BLaER1 (cell line): ENCODE measurements at regions not wholly inside any gene's neighbourhood (a gene's known extent, or its start where the extent isn't known, plus 50 kb on each side); places are given as distances from the start of the nearest gene placed in this dataset.

ENCODE experiments used
- H3K27ac ChIP-seq: shearing (Covaris generic); formaldehyde crosslinking; 2 replicates; pipeline ENCODE4 v1.8.1; 2022
- H3K27me3 ChIP-seq: shearing (Covaris generic); formaldehyde crosslinking; 2 replicates; pipeline ENCODE4 v1.8.1; 2022
- H3K36me3 ChIP-seq: shearing (Covaris generic); formaldehyde crosslinking; 2 replicates; pipeline ENCODE4 v1.8.1; 2022
- H3K4me1 ChIP-seq: shearing (Covaris generic); formaldehyde crosslinking; 2 replicates; pipeline ENCODE4 v1.8.1; 2022
- H3K4me2 ChIP-seq: shearing (Covaris generic); formaldehyde crosslinking; 2 replicates; pipeline ENCODE4 v1.8.1; 2022
- H3K4me3 ChIP-seq: shearing (Covaris generic); formaldehyde crosslinking; 2 replicates; pipeline ENCODE4 v1.8.1; 2022
- H3K9ac ChIP-seq: shearing (Covaris generic); formaldehyde crosslinking; 2 replicates; pipeline ENCODE4 v1.8.1; 2022
- H3K9me3 ChIP-seq: shearing (Covaris generic); formaldehyde crosslinking; 2 replicates; pipeline ENCODE4 v1.8.1; 2022
- H4K20me1 ChIP-seq: shearing (Covaris generic); formaldehyde crosslinking; 2 replicates; pipeline ENCODE4 v1.8.1; 2022
- Cebpa-rat ChIP-seq: shearing (Covaris generic); IDR thresholded peaks from 2 replicates; pipeline ENCODE4 v1.8.1; 2022

DNA sequence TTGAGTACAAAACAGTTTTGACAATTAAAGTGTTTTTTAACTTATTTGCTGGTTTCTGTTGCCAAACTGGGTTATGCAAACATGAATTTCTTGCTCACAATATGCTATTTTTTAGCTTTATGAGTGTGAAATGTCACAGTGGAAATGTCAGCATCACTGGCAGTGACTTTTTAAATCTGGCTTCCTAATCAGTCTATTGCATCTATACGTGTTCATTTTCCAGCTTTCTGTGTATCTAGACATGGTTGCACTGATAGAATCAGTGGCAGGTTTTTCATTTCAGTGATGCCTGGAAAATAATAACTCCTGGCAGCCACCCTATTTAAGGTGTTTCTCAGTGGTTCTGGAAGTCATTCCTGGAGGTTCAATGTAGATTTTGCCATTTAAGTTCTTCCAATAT, 146.7 kb downstream of the SLITRK6 start:
- H4K20me1 ChIP-seq: no peaks in the 10 kb centered on the region
- H3K4me1 ChIP-seq: no peaks in the 10 kb centered on the region
- H3K4me2 ChIP-seq: no peak overlapping the region
- H3K4me3 ChIP-seq: no peak overlapping the region
- no peaks in the 10 kb centered on the region for H3K9me3 ChIP-seq
- H3K36me3 ChIP-seq: no peaks in the 10 kb centered on the region
- H3K27ac ChIP-seq: no peak overlapping the region
- no peak overlapping the region for H3K9ac ChIP-seq
- no peak for TF ChIP-seq Cebpa-rat
- H3K27me3 ChIP-seq: no peaks in the 10 kb centered on the region

DNA sequence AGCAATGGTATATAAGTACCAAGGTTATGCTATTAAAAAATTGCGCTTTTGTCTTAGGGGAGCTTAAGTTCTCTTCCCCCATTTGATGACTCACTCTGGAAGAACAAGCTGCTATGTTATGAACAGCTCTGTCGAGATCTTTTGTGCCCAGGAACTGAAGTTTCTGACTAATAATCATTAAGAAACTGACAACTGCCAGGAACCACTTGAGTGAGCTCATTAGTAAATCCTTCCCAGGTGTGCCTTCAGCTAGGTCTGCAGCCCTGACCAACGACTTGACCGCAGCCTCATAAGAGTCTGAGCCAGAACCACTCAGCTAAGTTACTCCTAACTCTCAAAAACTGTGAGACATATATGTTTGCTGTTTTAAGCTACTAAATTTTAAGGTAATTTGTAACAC, 147.8 kb downstream of the SLITRK6 start:
- no peak overlapping the region for H3K4me3 ChIP-seq
- H3K9me3 ChIP-seq: no peaks in the 10 kb centered on the region
- H3K27ac ChIP-seq: no peak overlapping the region
- H3K4me1 ChIP-seq: no peaks in the 10 kb centered on the region
- no peak overlapping the region for H3K9ac ChIP-seq
- H3K4me2 ChIP-seq: no peak overlapping the region
- H3K27me3 ChIP-seq: no peaks in the 10 kb centered on the region
- H4K20me1 ChIP-seq: no peaks in the 10 kb centered on the region
- no peaks in the 10 kb centered on the region for H3K36me3 ChIP-seq
- no peak for TF ChIP-seq Cebpa-rat

DNA sequence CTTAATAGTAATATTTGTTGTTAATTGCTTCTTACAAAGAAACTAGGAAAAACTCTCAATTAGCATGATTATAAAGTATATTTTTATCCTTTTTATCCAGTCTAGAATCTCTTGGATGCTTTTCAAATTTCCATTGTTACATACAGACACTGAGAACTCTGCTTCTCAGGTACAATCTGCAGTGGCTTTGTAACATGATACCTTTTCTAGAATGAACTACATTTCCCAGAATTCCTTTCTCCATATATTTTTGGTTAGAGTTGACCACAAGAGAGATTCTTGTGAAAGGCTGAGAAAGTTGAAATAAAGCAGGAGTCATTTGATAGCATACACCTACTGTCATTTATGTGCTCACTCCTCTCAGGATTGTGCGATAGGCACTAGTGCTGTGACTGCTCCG, 148.6 kb downstream of the SLITRK6 start:
- Histone ChIP-seq H3K4me2 (no peak overlapping the region), H4K20me1 (no peaks in the 10 kb centered on the region), H3K4me3 (no peak overlapping the region), H3K9me3 (no peaks in the 10 kb centered on the region), H3K4me1 (no peaks in the 10 kb centered on the region), H3K27ac (no peak overlapping the region), H3K27me3 (no peaks in the 10 kb centered on the region), H3K36me3 (no peaks in the 10 kb centered on the region), H3K9ac (no peak overlapping the region)
- no peak for TF ChIP-seq Cebpa-rat

DNA sequence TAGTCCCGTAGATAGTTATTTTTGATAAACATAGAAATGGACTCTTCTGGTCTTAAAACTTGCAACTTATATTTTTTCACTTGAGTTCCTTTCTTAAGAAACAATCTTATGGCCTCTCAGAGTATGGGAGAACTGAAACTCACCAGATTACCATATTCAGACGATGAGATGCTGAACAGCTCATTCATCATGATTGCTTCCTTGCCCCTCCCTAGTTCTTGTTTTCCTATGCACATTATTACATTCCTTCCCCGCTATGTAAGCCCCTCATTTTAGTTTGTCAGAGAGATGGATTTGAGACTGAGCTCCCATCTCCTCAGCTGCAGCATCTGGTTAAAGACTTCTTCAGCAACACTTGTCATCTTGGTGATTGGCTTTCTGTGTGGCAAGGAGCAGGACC, 158.5 kb downstream of the SLITRK6 start:
- Histone ChIP-seq H3K4me3 (no peak overlapping the region), H3K4me1 (no peaks in the 10 kb centered on the region), H3K27me3 (no peaks in the 10 kb centered on the region), H4K20me1 (no peaks in the 10 kb centered on the region), H3K9ac (no peak overlapping the region), H3K27ac (no peak overlapping the region), H3K9me3 (no peaks in the 10 kb centered on the region), H3K4me2 (no peak overlapping the region), H3K36me3 (no peaks in the 10 kb centered on the region)
- no peak for TF ChIP-seq Cebpa-rat

- no peaks in the 10 kb centered on the region for H3K27me3 ChIP-seq
- no peak overlapping the region for H3K9ac ChIP-seq
- no peaks in the 10 kb centered on the region for H3K4me1 ChIP-seq
- no peak for TF ChIP-seq Cebpa-rat
- H3K9me3 ChIP-seq: no peaks in the 10 kb centered on the region
- H4K20me1 ChIP-seq: no peaks in the 10 kb centered on the region
- H3K36me3 ChIP-seq: no peaks in the 10 kb centered on the region
- no peak overlapping the region for H3K4me3 ChIP-seq
- no peak overlapping the region for H3K27ac ChIP-seq
- no peak overlapping the region for H3K4me2 ChIP-seq
Observed at GRCh38 chr13:85638815-85639393, 160.3 kb downstream of the SLITRK6 start.

DNA sequence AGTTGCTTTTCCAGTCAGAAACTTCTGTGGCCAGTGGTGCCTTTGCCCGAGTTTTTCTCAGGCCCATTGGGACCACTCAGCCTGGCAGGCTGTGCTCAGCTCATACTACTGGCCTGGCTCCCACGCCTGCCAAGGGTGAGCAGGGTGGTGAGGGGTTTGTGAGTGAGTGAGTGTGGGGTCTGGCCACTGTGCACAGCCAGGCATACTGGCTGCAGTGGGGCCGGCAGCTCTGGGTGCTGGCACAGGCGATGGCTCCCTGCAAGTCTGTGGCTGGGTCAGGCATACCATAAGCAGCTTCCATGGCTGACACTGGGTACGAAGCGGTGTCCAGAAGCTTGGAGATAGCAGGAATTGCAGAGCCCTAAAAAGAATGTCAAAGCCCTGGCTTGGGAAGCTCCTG, 161.0 kb downstream of the SLITRK6 start:
- Histone ChIP-seq H3K4me3 (no peak overlapping the region), H3K36me3 (no peaks in the 10 kb centered on the region), H3K27ac (no peak overlapping the region), H3K4me2 (no peak overlapping the region), H3K27me3 (no peaks in the 10 kb centered on the region), H3K4me1 (no peaks in the 10 kb centered on the region), H3K9me3 (no peaks in the 10 kb centered on the region), H3K9ac (no peak overlapping the region), H4K20me1 (no peaks in the 10 kb centered on the region)
- TF ChIP-seq Cebpa-rat: no peak

- Histone ChIP-seq H3K36me3 (no peaks in the 10 kb centered on the region), H3K4me1 (no peaks in the 10 kb centered on the region), H3K27ac (no peak overlapping the region), H3K27me3 (no peaks in the 10 kb centered on the region), H4K20me1 (no peaks in the 10 kb centered on the region), H3K9ac (no peak overlapping the region), H3K9me3 (no peaks in the 10 kb centered on the region), H3K4me2 (no peak overlapping the region), H3K4me3 (no peak overlapping the region)
- no peak for TF ChIP-seq Cebpa-rat
Observed at GRCh38 chr13:85632526-85633195, 166.6 kb downstream of the SLITRK6 start.

DNA sequence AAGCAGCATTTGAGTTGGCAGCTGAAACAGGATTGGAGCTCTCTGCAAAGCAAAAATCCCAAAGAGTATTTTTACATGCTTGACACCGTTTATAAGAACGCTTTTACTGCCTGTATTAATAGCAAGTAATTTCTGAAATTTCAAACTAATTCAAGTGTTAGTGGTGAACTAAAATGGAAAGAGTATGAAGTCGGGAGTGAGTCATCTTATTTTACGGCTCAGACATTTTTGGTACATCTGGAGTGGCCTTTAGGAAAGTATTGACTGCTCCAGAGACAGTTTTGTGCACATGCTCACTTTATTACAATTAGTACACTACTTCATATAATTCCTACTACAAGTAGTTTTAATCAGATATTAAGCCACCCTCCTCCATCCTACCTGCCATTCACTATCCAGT, 167.4 kb downstream of the SLITRK6 start:
- H4K20me1 ChIP-seq: no peaks in the 10 kb centered on the region
- no peaks in the 10 kb centered on the region for H3K9me3 ChIP-seq
- H3K4me1 ChIP-seq: no peaks in the 10 kb centered on the region
- H3K4me2 ChIP-seq: no peak overlapping the region
- no peak overlapping the region for H3K27ac ChIP-seq
- no peak for TF ChIP-seq Cebpa-rat
- H3K9ac ChIP-seq: no peak overlapping the region
- no peaks in the 10 kb centered on the region for H3K27me3 ChIP-seq
- no peaks in the 10 kb centered on the region for H3K36me3 ChIP-seq
- no peak overlapping the region for H3K4me3 ChIP-seq

GRCh38 chr13:85626603-85627002, 172.6 kb downstream of the SLITRK6 start:
- TF ChIP-seq Cebpa-rat: no peak
- Histone ChIP-seq H3K9me3 (no peaks in the 10 kb centered on the region), H3K4me1 (no peaks in the 10 kb centered on the region), H3K4me3 (no peak overlapping the region), H3K27ac (no peak overlapping the region), H3K27me3 (no peaks in the 10 kb centered on the region), H3K36me3 (no peaks in the 10 kb centered on the region), H3K4me2 (no peak overlapping the region), H3K9ac (no peak overlapping the region), H4K20me1 (no peaks in the 10 kb centered on the region)

GRCh38 chr13:85619321-85619720, 179.9 kb downstream of the SLITRK6 start:
- H3K4me1 ChIP-seq: no peaks in the 10 kb centered on the region
- no peaks in the 10 kb centered on the region for H3K9me3 ChIP-seq
- H3K9ac ChIP-seq: no peak overlapping the region
- no peak overlapping the region for H3K4me2 ChIP-seq
- H3K4me3 ChIP-seq: no peak overlapping the region
- no peaks in the 10 kb centered on the region for H4K20me1 ChIP-seq
- TF ChIP-seq Cebpa-rat: no peak
- no peaks in the 10 kb centered on the region for H3K27me3 ChIP-seq
- H3K36me3 ChIP-seq: no peaks in the 10 kb centered on the region
- no peak overlapping the region for H3K27ac ChIP-seq

DNA sequence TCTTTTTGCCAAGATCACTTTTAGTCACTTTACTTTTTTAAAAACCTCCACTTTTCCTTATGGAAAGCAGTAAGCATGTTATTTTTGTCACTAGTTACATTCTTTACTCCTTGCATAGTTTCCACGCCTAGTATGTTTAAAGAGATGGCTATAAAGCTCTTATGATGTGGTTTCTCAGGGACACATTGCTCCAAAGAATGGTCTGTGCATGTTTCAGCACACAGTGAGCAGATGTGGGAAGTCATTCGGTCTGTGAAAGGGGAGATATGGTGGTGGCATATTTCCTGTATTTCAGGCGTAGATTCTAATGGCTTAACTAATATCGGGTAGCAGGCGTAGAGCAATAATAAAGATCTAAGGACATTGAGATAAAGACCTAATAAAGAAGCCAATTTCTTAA, 180.7 kb downstream of the SLITRK6 start:
- Histone ChIP-seq H3K4me3 (no peak overlapping the region), H3K9me3 (no peaks in the 10 kb centered on the region), H4K20me1 (no peaks in the 10 kb centered on the region), H3K27ac (no peak overlapping the region), H3K36me3 (no peaks in the 10 kb centered on the region), H3K4me2 (no peak overlapping the region), H3K4me1 (no peaks in the 10 kb centered on the region), H3K27me3 (no peaks in the 10 kb centered on the region), H3K9ac (no peak overlapping the region)
- TF ChIP-seq Cebpa-rat: no peak
